ENCODE measurements at regions not wholly inside any gene's neighbourhood (a gene's known extent, or its start where the extent isn't known, plus 50 kb on each side); places are given as distances from the start of the nearest gene placed in this dataset.

- H2BK12ac ChIP-seq (ENCODE audit: low read length in 2 of 2) = no peak overlapping the region
- no peak overlapping the region for H2BK120ac ChIP-seq (ENCODE audit: low read depth, low read length)
- H3K27ac ChIP-seq (ENCODE audit: low read length, poor library complexity, severe bottlenecking) = no peak overlapping the region
- no peak overlapping the region for H2BK5ac ChIP-seq (ENCODE audit: low read depth, low read length, poor library complexity, severe bottlenecking)
- H3K23ac ChIP-seq (ENCODE audit: low read length in 2 of 2) = no peak overlapping the region
- H4K91ac ChIP-seq (ENCODE audit: low read length) = no peak overlapping the region
- no peak overlapping the region for H3K4me2 ChIP-seq (ENCODE audit: low read length, poor library complexity, severe bottlenecking)
- no peak overlapping the region for H3K14ac ChIP-seq (ENCODE audit: low read length in 2 of 2)
- H3K9me3 ChIP-seq (ENCODE audit: control insufficient read depth, low read length) = no peaks in the 10 kb centered on the region
- WGBS = no CpG with 5 or more reads among the region's 3 CpGs
- no peaks in the 10 kb centered on the region for H3K36me3 ChIP-seq (ENCODE audit: control insufficient read depth in 1 of 2, insufficient read depth in 2 of 2, low read depth in 1 of 2, low read length in 2 of 2)
- H2AFZ ChIP-seq (ENCODE audit: low read depth, low read length) = no peak overlapping the region
- no peak overlapping the region for H3K4ac ChIP-seq (ENCODE audit: low read depth in 1 of 2, low read length in 2 of 2)
- no peaks in the 10 kb centered on the region for H3K79me1 ChIP-seq (replicated peaks; ENCODE audit: low read length, poor library complexity, severe bottlenecking)
- H2BK15ac ChIP-seq (ENCODE audit: low read depth, poor library complexity, severe bottlenecking) = no peak overlapping the region
- no peaks in the 10 kb centered on the region for H3K27me3 ChIP-seq (ENCODE audit: control insufficient read depth in 1 of 2, insufficient read depth in 1 of 2, low read length in 2 of 2)
- H3K4me3 ChIP-seq (ENCODE audit: insufficient read depth in 1 of 2, low read depth in 1 of 2, low read length in 2 of 2) = no peak overlapping the region
- no peaks in the 10 kb centered on the region for H3K4me1 ChIP-seq (ENCODE audit: control insufficient read depth, insufficient read depth, low read depth, low read length)
- H4K8ac ChIP-seq (ENCODE audit: low read length) = no peak overlapping the region
- DNase-seq = peak; percentile 5
- no peak overlapping the region for H3K9ac ChIP-seq (ENCODE audit: low read length)
- H2AK5ac ChIP-seq (ENCODE audit: low read length, severe bottlenecking) = no peak overlapping the region
- H3K18ac ChIP-seq (ENCODE audit: low read depth in 1 of 2, low read length in 2 of 2) = no peak overlapping the region
Observed at GRCh38 chr12:87094356-87094755, 838.2 kb upstream of the MGAT4C start.

- H3K9ac ChIP-seq (ENCODE audit: low read length) = no peak overlapping the region
- H2BK15ac ChIP-seq (ENCODE audit: low read depth, poor library complexity, severe bottlenecking) = no peak overlapping the region
- H4K8ac ChIP-seq (ENCODE audit: low read length) = no peak overlapping the region
- no peak overlapping the region for H2AFZ ChIP-seq (ENCODE audit: low read depth, low read length)
- no peak for DNase-seq
- no peaks in the 10 kb centered on the region for H3K27me3 ChIP-seq (ENCODE audit: control insufficient read depth in 1 of 2, insufficient read depth in 1 of 2, low read length in 2 of 2)
- no peak overlapping the region for H3K18ac ChIP-seq (ENCODE audit: low read depth in 1 of 2, low read length in 2 of 2)
- H3K4me1 ChIP-seq (ENCODE audit: control insufficient read depth, insufficient read depth, low read depth, low read length) = no peaks in the 10 kb centered on the region
- no peak overlapping the region for H3K4ac ChIP-seq (ENCODE audit: low read depth in 1 of 2, low read length in 2 of 2)
- no peak overlapping the region for H3K14ac ChIP-seq (ENCODE audit: low read length in 2 of 2)
- no peaks in the 10 kb centered on the region for H3K79me1 ChIP-seq (replicated peaks; ENCODE audit: low read length, poor library complexity, severe bottlenecking)
- H3K4me2 ChIP-seq (ENCODE audit: low read length, poor library complexity, severe bottlenecking) = no peak overlapping the region
- no peak overlapping the region for H4K91ac ChIP-seq (ENCODE audit: low read length)
- no peak overlapping the region for H2AK5ac ChIP-seq (ENCODE audit: low read length, severe bottlenecking)
- no peak overlapping the region for H2BK120ac ChIP-seq (ENCODE audit: low read depth, low read length)
- no peaks in the 10 kb centered on the region for H3K9me3 ChIP-seq (ENCODE audit: control insufficient read depth, low read length)
- no peaks in the 10 kb centered on the region for H3K36me3 ChIP-seq (ENCODE audit: control insufficient read depth in 1 of 2, insufficient read depth in 2 of 2, low read depth in 1 of 2, low read length in 2 of 2)
- no peak overlapping the region for H3K4me3 ChIP-seq (ENCODE audit: insufficient read depth in 1 of 2, low read depth in 1 of 2, low read length in 2 of 2)
- no peak overlapping the region for H3K23ac ChIP-seq (ENCODE audit: low read length in 2 of 2)
- H3K27ac ChIP-seq (ENCODE audit: low read length, poor library complexity, severe bottlenecking) = no peak overlapping the region
- 91% methylated on average over 1 of the region's 1 CpG for WGBS
- H2BK5ac ChIP-seq (ENCODE audit: low read depth, low read length, poor library complexity, severe bottlenecking) = no peak overlapping the region
- H2BK12ac ChIP-seq (ENCODE audit: low read length in 2 of 2) = no peak overlapping the region
Observed at GRCh38 chr12:87092421-87092820, 836.2 kb upstream of the MGAT4C start.

- no peak overlapping the region for H3K23ac ChIP-seq (ENCODE audit: low read length in 2 of 2)
- peak; percentile 17 for DNase-seq
- H3K18ac ChIP-seq (ENCODE audit: low read depth in 1 of 2, low read length in 2 of 2) = no peak overlapping the region
- no peaks in the 10 kb centered on the region for H3K9me3 ChIP-seq (ENCODE audit: control insufficient read depth, low read length)
- H4K91ac ChIP-seq (ENCODE audit: low read length) = no peak overlapping the region
- no peak overlapping the region for H4K8ac ChIP-seq (ENCODE audit: low read length)
- no peak overlapping the region for H2BK5ac ChIP-seq (ENCODE audit: low read depth, low read length, poor library complexity, severe bottlenecking)
- 90% methylated on average over 1 of the region's 3 CpGs for WGBS
- no peaks in the 10 kb centered on the region for H3K4me1 ChIP-seq (ENCODE audit: control insufficient read depth, insufficient read depth, low read depth, low read length)
- H3K4me2 ChIP-seq (ENCODE audit: low read length, poor library complexity, severe bottlenecking) = no peak overlapping the region
- H3K36me3 ChIP-seq (ENCODE audit: control insufficient read depth in 1 of 2, insufficient read depth in 2 of 2, low read depth in 1 of 2, low read length in 2 of 2) = no peaks in the 10 kb centered on the region
- H3K4ac ChIP-seq (ENCODE audit: low read depth in 1 of 2, low read length in 2 of 2) = no peak overlapping the region
- H3K79me1 ChIP-seq (replicated peaks; ENCODE audit: low read length, poor library complexity, severe bottlenecking) = no peaks in the 10 kb centered on the region
- H2BK15ac ChIP-seq (ENCODE audit: low read depth, poor library complexity, severe bottlenecking) = no peak overlapping the region
- no peak overlapping the region for H2BK120ac ChIP-seq (ENCODE audit: low read depth, low read length)
- no peak overlapping the region for H2BK12ac ChIP-seq (ENCODE audit: low read length in 2 of 2)
- no peak overlapping the region for H2AK5ac ChIP-seq (ENCODE audit: low read length, severe bottlenecking)
- no peak overlapping the region for H3K27ac ChIP-seq (ENCODE audit: low read length, poor library complexity, severe bottlenecking)
- no peak overlapping the region for H2AFZ ChIP-seq (ENCODE audit: low read depth, low read length)
- H3K9ac ChIP-seq (ENCODE audit: low read length) = no peak overlapping the region
- H3K27me3 ChIP-seq (ENCODE audit: control insufficient read depth in 1 of 2, insufficient read depth in 1 of 2, low read length in 2 of 2) = no peaks in the 10 kb centered on the region
- no peak overlapping the region for H3K14ac ChIP-seq (ENCODE audit: low read length in 2 of 2)
- H3K4me3 ChIP-seq (ENCODE audit: insufficient read depth in 1 of 2, low read depth in 1 of 2, low read length in 2 of 2) = no peak overlapping the region
Observed at GRCh38 chr12:87086118-87086891, 830.1 kb upstream of the MGAT4C start.

GRCh38 chr12:87085286-87085685 is 829.1 kb upstream of the MGAT4C start:
- H4K8ac ChIP-seq (ENCODE audit: low read length) = no peak overlapping the region
- no peak overlapping the region for H3K4ac ChIP-seq (ENCODE audit: low read depth in 1 of 2, low read length in 2 of 2)
- no peak overlapping the region for H2BK15ac ChIP-seq (ENCODE audit: low read depth, poor library complexity, severe bottlenecking)
- no peak overlapping the region for H3K4me2 ChIP-seq (ENCODE audit: low read length, poor library complexity, severe bottlenecking)
- no peak overlapping the region for H2AK5ac ChIP-seq (ENCODE audit: low read length, severe bottlenecking)
- H3K9ac ChIP-seq (ENCODE audit: low read length) = no peak overlapping the region
- H3K36me3 ChIP-seq (ENCODE audit: control insufficient read depth in 1 of 2, insufficient read depth in 2 of 2, low read depth in 1 of 2, low read length in 2 of 2) = no peaks in the 10 kb centered on the region
- no peak overlapping the region for H2BK5ac ChIP-seq (ENCODE audit: low read depth, low read length, poor library complexity, severe bottlenecking)
- no peaks in the 10 kb centered on the region for H3K79me1 ChIP-seq (replicated peaks; ENCODE audit: low read length, poor library complexity, severe bottlenecking)
- no peak overlapping the region for H3K4me3 ChIP-seq (ENCODE audit: insufficient read depth in 1 of 2, low read depth in 1 of 2, low read length in 2 of 2)
- no peak for DNase-seq
- no peak overlapping the region for H2AFZ ChIP-seq (ENCODE audit: low read depth, low read length)
- no peak overlapping the region for H2BK12ac ChIP-seq (ENCODE audit: low read length in 2 of 2)
- H3K14ac ChIP-seq (ENCODE audit: low read length in 2 of 2) = no peak overlapping the region
- no peak overlapping the region for H3K23ac ChIP-seq (ENCODE audit: low read length in 2 of 2)
- no peaks in the 10 kb centered on the region for H3K4me1 ChIP-seq (ENCODE audit: control insufficient read depth, insufficient read depth, low read depth, low read length)
- H2BK120ac ChIP-seq (ENCODE audit: low read depth, low read length) = no peak overlapping the region
- H3K27ac ChIP-seq (ENCODE audit: low read length, poor library complexity, severe bottlenecking) = no peak overlapping the region
- H3K9me3 ChIP-seq (ENCODE audit: control insufficient read depth, low read length) = no peaks in the 10 kb centered on the region
- no peak overlapping the region for H4K91ac ChIP-seq (ENCODE audit: low read length)
- H3K27me3 ChIP-seq (ENCODE audit: control insufficient read depth in 1 of 2, insufficient read depth in 1 of 2, low read length in 2 of 2) = no peaks in the 10 kb centered on the region
- no peak overlapping the region for H3K18ac ChIP-seq (ENCODE audit: low read depth in 1 of 2, low read length in 2 of 2)

Data from mesenchymal stem cell (in vitro differentiated cells and primary cell).